Upper lobe of right lung (tissue), 1 donor: ENCODE measurements at regions not wholly inside any gene's neighbourhood (a gene's known extent, or its start where the extent isn't known, plus 50 kb on each side); places are given as distances from the start of the nearest gene placed in this dataset.

Source experiments
- ATAC-seq: fragments of 200-7000 bp; cut with Tn5 transposase; one replicate; pipeline ENCODE4 v1.9.1; 2020; ENCODE audit warnings: mild to moderate bottlenecking, moderate library complexity
- DNase-seq: peaks from one replicate; pipeline ENCODE4 v3.0.0-alpha.2; 2020
- H3K27ac ChIP-seq: fragments of 200-600 bp; one replicate; pipeline ENCODE4 v1.8.0; 2022
- H3K27me3 ChIP-seq: fragments of 200-600 bp; one replicate; pipeline ENCODE4 v1.8.0; 2022; ENCODE audit warnings: mild to moderate bottlenecking
- H3K36me3 ChIP-seq: fragments of 200-600 bp; one replicate; pipeline ENCODE4 v1.8.0; 2022
- H3K4me1 ChIP-seq: fragments of 200-600 bp; one replicate; pipeline ENCODE4 v1.8.0; 2022
- H3K4me3 ChIP-seq: fragments of 200-600 bp; one replicate; pipeline ENCODE4 v1.8.0; 2022; ENCODE audit warnings: mild to moderate bottlenecking
- H3K9me3 ChIP-seq: fragments of 200-600 bp; one replicate; pipeline ENCODE4 v1.8.0; 2022
- CTCF ChIP-seq: fragments of 200-600 bp; IDR thresholded peaks from one replicate; pipeline ENCODE4 v1.8.0; 2022; ENCODE audit warnings: antibody characterized with exemption
- intact Hi-C: fragments of 100-400 bp; cut with DNase I; formaldehyde crosslinking; loops from one replicate; pipeline ENCODE4 v1.11.0; 2022
- donor health status: DM: no; HTN: yes; CAD: no; lungs with severe emphysema.

- H3K4me1 ChIP-seq, result peaks cover 27% of the 10 kb centered on the region
- no peaks in the 10 kb centered on the region for H3K27me3 ChIP-seq
- peak overlapping the region; percentile 99 for H3K27ac ChIP-seq
- intact Hi-C loops, result no loop called here
- TF ChIP-seq CTCF, result no peak
- DNase-seq (no peak), ATAC-seq (peak; percentile 56)
- no peaks in the 10 kb centered on the region for H3K9me3 ChIP-seq
- no peaks in the 10 kb centered on the region for H3K36me3 ChIP-seq
- H3K4me3 ChIP-seq, result peak overlapping the region; percentile 77
Measured at GRCh38 chr6:27838945-27839625, 73.1 kb downstream of the OR2B2 start.

GRCh38 chr6:27838058-27838944, 73.9 kb downstream of the OR2B2 start:
- Histone ChIP-seq H3K4me1 (peaks cover 27% of the 10 kb centered on the region), H3K4me3 (peak overlapping the region; percentile 77), H3K9me3 (no peaks in the 10 kb centered on the region), H3K36me3 (peaks cover 2% of the 10 kb centered on the region), H3K27me3 (no peaks in the 10 kb centered on the region), H3K27ac (peak overlapping the region; percentile 99)
- intact Hi-C loops, result no loop called here
- ATAC-seq (peak; percentile 93), DNase-seq (peak; percentile 88)
- TF ChIP-seq CTCF, result no peak

- no peak for DNase-seq
- ATAC-seq, result peak; percentile 43
- peaks cover 27% of the 10 kb centered on the region for H3K4me1 ChIP-seq
- peaks cover 4% of the 10 kb centered on the region for H3K36me3 ChIP-seq
- no peaks in the 10 kb centered on the region for H3K9me3 ChIP-seq
- peak overlapping the region; percentile 99 for H3K27ac ChIP-seq
- H3K27me3 ChIP-seq, result no peaks in the 10 kb centered on the region
- intact Hi-C loops, result no loop called here
- peak overlapping the region; percentile 77 for H3K4me3 ChIP-seq
- TF ChIP-seq CTCF, result no peak
Measured at GRCh38 chr6:27837625-27838057, 74.6 kb downstream of the OR2B2 start.

GRCh38 chr6:27836783-27837624, 75.2 kb downstream of the OR2B2 start:
- Histone ChIP-seq H3K4me3 (peak overlapping the region; percentile 77), H3K9me3 (no peaks in the 10 kb centered on the region), H3K36me3 (peaks cover 4% of the 10 kb centered on the region), H3K27me3 (no peaks in the 10 kb centered on the region), H3K27ac (peak overlapping the region; percentile 99), H3K4me1 (peaks cover 27% of the 10 kb centered on the region)
- DNase-seq, result no peak
- no peak for TF ChIP-seq CTCF
- ATAC-seq, result peak; percentile 73
- intact Hi-C loops, result no loop called here

GRCh38 chr6:27836141-27836782, 75.9 kb downstream of the OR2B2 start:
- DNase-seq (no peak), ATAC-seq (no peak)
- H3K9me3 ChIP-seq, result no peaks in the 10 kb centered on the region
- peak overlapping the region; percentile 77 for H3K4me3 ChIP-seq
- peaks cover 4% of the 10 kb centered on the region for H3K36me3 ChIP-seq
- H3K4me1 ChIP-seq, result peaks cover 27% of the 10 kb centered on the region
- TF ChIP-seq CTCF, result no peak
- H3K27me3 ChIP-seq, result no peaks in the 10 kb centered on the region
- peak overlapping the region; percentile 99 for H3K27ac ChIP-seq
- intact Hi-C loops, result no loop called here
